GM19351 (cell line): ENCODE measurements at regions not wholly inside any gene's neighbourhood (a gene's known extent, or its start where the extent isn't known, plus 50 kb on each side); places are given as distances from the start of the nearest gene placed in this dataset.

Source experiments
- ATAC-seq: cut with Tn5 transposase; IDR thresholded peaks from one replicate; pipeline ENCODE4 v1.9.1; 2021; ENCODE audit warnings: mild to moderate bottlenecking, moderate library complexity; ENCODE audit not compliant: unreplicated experiment

DNA sequence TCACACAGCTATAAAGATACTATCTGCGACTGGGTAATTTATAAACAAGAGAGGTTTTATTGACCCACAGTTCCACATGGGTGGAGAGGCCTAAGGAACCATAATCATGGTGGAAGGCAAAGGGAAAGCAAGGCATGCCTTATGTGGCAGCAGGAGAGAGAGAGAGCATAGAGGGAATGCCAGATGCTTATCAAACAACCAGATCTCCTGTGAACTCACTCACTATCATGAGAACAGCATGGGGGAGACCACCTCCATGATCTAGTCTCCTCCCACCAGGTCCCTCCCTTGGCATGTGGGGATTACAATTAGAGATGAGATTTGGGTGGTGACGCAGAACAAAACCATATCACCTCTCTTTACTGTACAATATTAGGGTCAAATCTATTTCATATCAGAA lies 1101.6 kb upstream of the RAG2 start:
- ATAC-seq: no peak

DNA sequence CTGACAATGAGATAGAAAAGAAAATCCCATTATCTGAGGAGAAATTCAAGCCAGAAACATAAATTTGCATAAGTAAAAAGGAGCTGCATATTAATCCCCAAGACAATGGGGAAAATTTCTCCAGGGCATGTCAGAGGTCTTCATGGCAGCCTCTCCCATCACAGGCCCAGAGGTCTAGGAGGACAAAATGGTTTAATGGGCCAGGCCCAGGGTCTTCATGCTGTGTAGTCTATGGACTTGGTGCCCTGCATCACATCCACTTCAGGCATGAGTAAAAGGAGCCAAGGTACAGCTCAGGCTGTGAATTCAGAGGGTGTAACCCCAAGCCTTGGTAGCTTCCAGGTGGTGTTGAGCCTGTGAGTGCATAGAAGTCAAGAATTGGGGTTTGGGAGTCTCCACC lies 1097.2 kb upstream of the RAG2 start:
- no peak for ATAC-seq

DNA sequence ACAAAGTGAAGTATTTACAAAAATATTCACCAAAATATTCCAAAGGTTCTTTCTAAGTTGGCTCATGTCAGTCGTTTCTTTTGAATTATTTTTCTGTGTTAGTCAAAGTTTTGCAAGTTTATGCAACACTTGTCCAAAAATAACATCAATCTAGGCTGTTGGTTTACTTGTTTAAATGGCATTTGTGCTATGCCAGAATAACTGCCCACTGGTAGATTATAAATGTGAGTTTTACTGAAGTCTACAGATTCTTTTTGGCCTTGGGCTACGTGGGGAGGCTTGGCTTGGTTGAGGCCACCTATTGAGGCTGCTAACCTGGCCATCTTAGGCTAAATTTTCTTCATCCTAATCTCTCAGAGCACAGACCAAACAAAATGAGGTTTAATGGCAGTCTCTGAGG lies 1091.9 kb upstream of the RAG2 start:
- no peak for ATAC-seq

- ATAC-seq: no peak
Measured at GRCh38 chr11:37688456-37688855, 1090.4 kb upstream of the RAG2 start.

- no peak for ATAC-seq
Measured at GRCh38 chr11:37687130-37687529, 1089.1 kb upstream of the RAG2 start.

GRCh38 chr11:37671321-37671720 lies 1073.3 kb upstream of the RAG2 start:
- ATAC-seq: no peak

DNA sequence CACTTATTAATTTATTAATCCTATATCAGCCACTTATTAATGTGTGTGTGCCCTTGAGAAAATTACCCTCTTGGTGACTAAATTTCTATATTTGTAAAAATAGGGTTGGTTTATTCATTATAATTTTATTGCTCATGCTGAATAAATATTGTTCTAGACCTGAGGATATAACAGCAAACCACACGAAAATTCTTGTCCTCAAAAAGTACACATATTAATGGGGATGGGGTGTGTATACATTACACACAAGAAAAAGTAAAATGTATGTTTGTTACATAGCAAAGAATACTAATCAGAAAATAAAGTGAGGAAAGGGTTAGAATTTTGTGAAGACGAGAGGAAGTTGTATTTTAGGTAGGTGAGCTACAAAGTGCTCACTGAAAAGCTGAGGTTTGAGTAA lies 1068.9 kb upstream of the RAG2 start:
- no peak for ATAC-seq

- ATAC-seq: no peak
Measured at GRCh38 chr11:37657645-37658044, 1059.6 kb upstream of the RAG2 start.

- no peak for ATAC-seq
Measured at GRCh38 chr11:37647767-37648166, 1049.7 kb upstream of the RAG2 start.

DNA sequence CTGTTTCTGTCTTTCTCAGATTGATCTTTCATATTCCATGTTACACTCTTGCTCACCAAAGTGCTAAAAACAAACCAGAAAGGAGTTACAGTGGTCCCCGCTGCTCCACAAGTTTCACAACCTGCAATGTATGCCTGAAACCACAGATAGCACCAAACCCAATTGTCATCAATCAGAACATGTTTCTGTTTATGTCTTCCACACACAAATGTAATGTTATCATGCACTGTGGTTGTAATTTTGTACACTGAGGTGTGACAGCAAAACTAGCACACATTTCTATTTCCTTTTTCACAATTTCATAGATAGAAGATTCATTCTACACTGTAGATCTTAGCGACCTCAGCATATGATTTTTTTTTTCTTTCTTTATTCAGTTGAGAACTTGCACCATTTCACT lies 1045.9 kb upstream of the RAG2 start:
- no peak for ATAC-seq

DNA sequence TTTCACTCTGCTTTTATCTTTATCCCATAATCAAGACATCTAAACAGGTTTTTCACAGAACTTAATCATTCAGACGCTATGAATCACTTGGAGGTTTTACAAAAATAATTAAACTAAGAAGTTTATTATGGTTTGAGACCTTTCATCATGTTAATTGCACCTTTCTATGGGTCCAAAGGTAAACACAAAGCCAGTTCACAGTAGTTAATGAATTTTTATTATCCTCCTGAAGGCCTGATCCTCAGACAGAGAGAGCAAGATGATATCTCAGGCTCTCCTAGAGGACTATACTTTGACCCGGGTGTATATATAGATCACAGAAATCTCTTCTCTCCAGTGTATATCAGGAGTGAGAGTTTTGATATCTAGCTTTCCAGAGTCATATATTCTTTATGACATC lies 1044.3 kb upstream of the RAG2 start:
- no peak for ATAC-seq

DNA sequence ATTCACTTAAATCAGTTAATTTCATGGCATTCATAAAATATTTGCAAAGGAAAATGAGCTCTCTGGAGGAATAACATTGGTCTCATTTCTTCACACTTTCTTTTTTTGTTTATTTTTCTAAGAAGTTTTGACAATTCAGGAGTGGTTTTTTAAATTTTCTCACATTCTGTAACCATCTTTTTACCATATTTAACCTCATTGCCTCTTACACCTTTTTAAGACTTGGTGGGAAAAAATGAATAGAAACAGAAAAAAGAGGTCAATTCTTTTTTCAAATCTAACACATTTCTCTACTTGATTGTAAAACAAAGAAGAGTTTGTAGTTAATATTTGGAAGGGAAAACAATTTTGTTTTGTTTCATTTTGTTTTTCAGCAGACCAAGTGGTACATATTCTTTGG lies 1034.7 kb upstream of the RAG2 start:
- ATAC-seq: no peak

GRCh38 chr11:37630866-37631265 lies 1032.8 kb upstream of the RAG2 start:
- no peak for ATAC-seq

DNA sequence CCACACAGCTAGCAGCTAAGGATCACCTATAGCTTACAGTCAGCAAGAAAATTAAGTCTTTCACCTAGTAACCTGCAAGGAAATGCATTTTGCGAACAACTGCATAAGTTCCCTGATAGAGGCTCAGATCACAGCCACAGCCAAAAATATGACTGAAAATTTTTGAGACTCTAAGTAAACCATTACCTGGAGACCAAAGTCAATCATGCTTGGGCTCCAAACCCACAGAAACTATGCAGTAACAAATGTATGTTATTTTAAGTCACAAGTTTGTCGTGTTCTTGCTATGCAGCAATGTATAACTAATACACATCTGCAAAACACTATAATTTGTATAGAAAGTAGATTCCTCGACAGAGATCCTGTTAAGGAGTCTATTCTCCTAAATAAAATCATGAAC lies 1025.7 kb upstream of the RAG2 start:
- ATAC-seq: no peak

DNA sequence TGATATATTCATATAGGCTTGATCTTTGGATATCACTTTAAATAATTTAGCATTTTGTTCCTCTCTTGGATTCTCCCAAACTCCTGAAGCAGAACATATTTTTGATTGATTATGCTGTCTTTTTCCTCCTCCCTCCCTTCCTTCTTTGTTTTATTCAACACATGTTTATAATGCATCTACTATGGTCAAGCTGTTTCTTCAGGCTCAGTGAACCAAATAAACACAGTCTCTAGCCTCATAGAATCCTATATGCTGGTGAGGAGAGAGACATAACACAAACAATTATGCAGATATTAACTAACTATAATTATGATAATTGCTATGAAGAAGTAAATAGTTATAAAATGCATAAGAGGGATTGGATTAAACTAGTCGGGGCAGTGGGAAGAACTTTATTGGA lies 1023.6 kb upstream of the RAG2 start:
- ATAC-seq: no peak

- no peak for ATAC-seq
Measured at GRCh38 chr11:37616291-37616690, 1018.3 kb upstream of the RAG2 start.

DNA sequence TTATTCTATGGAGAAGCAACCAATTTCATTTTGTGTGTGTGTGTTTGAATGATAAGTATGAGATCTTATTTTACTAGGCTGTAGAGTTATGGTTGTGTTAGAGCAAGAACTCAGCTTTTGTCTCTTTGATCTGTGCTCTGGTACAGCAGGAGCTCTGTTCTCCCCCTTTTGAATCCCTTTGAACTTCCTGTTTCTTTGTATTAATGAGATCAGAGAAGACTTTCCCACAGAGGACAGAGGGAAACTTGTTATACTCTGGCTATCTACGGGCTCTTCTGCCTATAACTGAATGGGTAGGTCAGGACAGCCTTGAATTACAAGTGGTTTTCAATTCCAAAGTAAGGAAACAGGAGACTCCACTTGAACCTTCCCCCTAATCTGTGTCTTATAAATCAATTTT lies 1015.0 kb upstream of the RAG2 start:
- no peak for ATAC-seq

DNA sequence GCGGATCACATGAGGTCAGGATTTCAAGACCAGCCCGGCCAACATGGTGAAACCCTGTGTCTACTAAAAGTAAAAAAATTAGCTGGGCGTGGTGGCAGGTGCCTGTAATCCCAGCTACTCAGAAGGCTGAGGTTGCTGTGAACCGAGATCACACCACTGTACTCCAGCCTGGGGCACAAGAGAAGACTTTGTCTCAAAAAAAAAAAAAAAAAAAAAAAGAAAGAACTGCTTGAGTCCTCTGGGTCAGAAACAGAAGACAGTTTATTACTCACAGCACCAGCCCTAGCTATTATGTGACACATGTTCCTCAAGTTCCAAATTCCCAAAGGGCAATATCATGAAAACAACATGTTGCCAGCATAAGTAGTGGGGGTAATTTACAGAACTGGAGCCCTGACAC lies 1014.1 kb upstream of the RAG2 start:
- no peak for ATAC-seq

DNA sequence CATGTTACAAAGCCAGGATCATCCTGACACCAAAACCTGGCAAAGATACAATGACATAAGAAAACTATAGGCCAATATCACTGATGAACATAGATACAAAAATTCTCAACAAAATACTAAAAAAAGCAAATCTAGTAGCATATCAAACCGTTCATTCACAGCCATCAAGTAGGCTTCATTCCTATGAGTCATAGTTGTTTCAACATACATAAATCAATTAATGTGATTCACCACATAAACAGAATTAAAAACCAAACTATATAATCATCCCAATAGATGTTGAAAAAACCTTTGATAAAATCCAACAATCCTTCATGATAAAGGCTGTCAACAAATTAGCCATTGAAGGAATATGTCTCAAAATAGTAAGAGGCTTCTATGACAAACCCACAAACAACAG lies 1007.2 kb upstream of the RAG2 start:
- no peak for ATAC-seq

GRCh38 chr11:37598381-37598780 lies 1000.3 kb upstream of the RAG2 start:
- ATAC-seq: no peak

GRCh38 chr11:37597776-37598175 lies 999.7 kb upstream of the RAG2 start:
- ATAC-seq: no peak

DNA sequence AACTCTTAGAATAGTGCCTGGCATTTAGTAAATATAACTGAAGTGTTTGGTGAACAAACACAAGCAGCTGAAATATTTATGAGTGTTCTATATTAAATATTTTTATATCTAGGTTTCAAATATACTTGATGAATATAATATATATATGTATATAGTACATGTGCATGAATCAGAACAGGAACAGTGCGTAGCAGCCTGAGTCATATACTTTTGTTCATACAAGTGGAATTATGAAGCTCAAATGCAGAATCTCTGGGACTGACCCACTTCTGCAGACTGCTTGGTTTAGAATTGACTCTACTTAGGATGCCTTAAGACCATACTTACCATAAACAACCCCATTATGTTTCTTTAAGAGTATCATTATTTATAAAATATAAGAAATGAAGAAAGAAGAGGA lies 997.8 kb upstream of the RAG2 start:
- ATAC-seq: no peak

GRCh38 chr11:37574361-37574760 lies 976.3 kb upstream of the RAG2 start:
- ATAC-seq: no peak
